Psoas muscle (tissue), 7 donors: ENCODE measurements at regions not wholly inside any gene's neighbourhood (a gene's known extent, or its start where the extent isn't known, plus 50 kb on each side); places are given as distances from the start of the nearest gene placed in this dataset.
"Not testable (repeated sequence)": the region's sequence is repeated elsewhere in the genome, so short reads cannot be mapped to it uniquely, and the experiment has no call there.

Experiments used
- ATAC-seq, 4 donors: fragments of 200-7000 bp; cut with Tn5 transposase; one replicate each; pipeline ENCODE4 v1.9.1; 2020; ENCODE audit warnings: moderate library complexity in 3 of 4, mild to moderate bottlenecking in 2 of 4
- DNase-seq, 2 donors: peaks; one replicate each; pipeline ENCODE4 v3.0.0-alpha.2; 2020
- H3K27ac ChIP-seq: fragments of 200-600 bp; one replicate; pipeline ENCODE4 v1.8.0; 2022
- H3K27me3 ChIP-seq, 3 donors: fragments of 200-600 bp in 1 of 3; one replicate each; pipeline versions ENCODE4 v1.6.1 to v1.8.0; 2013 to 2022; ENCODE audit warnings: low read length in 2 of 3, mild to moderate bottlenecking in 2 of 3, moderate library complexity in 1 of 3; ENCODE audit not compliant: insufficient read depth in 3 of 3
- H3K36me3 ChIP-seq, 2 donors: fragments of 200-600 bp in 1 of 2; one replicate each; pipeline versions ENCODE4 v1.6.1 to v1.8.0; 2013 to 2022; ENCODE audit warnings: low read depth in 1 of 2, mild to moderate bottlenecking in 1 of 2, moderate library complexity in 1 of 2; ENCODE audit not compliant: insufficient read depth in 1 of 2
- H3K4me1 ChIP-seq: fragments of 200-600 bp; one replicate; pipeline ENCODE4 v1.8.0; 2022
- H3K4me3 ChIP-seq: fragments of 200-600 bp; one replicate; pipeline ENCODE4 v1.8.0; 2022; ENCODE audit warnings: mild to moderate bottlenecking
- H3K9me3 ChIP-seq: fragments of 200-600 bp; one replicate; pipeline ENCODE4 v1.8.0; 2022
- WGBS, 3 donors: extraction: QIAGEN DNeasy Blood & Tissue Kit; methylation state at CpG; one replicate each; pipeline versions ENCODE4 v1.1.6 to v1.1.7; 2013; 5-methylcytosine and 5-hydroxymethylcytosine counted together
- intact Hi-C, 2 donors: fragments of 100-400 bp; cut with DNase I; formaldehyde crosslinking; loops; one replicate each; pipeline versions ENCODE4 v1.11.0 to v1.14.2; 2022
- TF ChIP-seq, protein P1 (sequence below): fragments of 200-600 bp; IDR thresholded peaks from one replicate; pipeline ENCODE4 v1.8.0; 2022; ENCODE audit warnings: antibody characterized with exemption
- donor health status: healthy with polysubstance abuse.
- donor health status: DM: no; HTN: no; CAD: no; lungs with moderate emphysema.
- donor health status: Bipolar disorder and iron deficiency.
- donor health status: healthy.
- donor health status: DM: yes; HTN: yes; CAD: no.
- donor health status: DM: no; HTN: no; CAD: no.
- donor health status: DM: yes; HTN: yes; CAD: no.

DNA sequence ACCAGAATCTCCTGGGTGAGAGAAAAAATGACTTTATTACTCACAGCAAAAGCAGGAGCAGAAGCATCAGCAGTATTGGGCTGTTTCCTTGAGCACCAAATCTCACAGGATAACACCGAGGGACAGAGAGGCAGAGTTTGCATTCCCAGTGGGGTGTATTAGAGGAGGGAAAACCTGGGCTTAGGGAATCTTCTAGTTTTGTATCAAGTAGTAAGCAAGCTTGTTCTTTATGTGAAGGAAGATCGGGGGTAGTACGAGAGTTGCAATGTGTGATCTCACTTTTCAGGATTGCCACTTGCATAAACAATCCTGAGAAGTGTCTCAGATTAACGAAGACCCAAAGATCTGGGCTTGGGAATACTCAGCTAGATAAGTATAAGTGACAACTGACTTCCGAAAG is 1163.0 kb downstream of the TAF11L14 start:
- ATAC-seq, result no peak

DNA sequence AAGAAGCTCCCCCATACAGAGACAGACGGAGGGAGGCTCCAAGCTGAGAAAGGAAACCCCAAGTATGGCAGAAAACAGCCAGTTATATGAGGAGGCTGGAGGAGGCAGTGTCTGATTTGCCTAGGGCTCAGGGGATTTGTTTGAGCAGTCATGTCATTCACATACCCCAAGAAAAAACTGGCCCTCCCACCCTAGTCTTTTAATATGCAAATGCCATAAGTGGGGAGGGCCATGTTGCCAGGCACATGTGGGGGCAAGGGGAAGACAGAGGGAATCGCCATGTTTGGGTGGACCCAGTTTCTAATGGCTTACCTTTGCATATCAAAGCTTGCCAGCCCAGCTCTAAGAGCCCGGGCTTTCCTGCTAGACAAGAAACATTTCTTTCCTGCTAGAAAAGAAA is 1163.8 kb downstream of the TAF11L14 start:
- DNase-seq (no peak), ATAC-seq (no peak)
- WGBS, 3 donors, result 40 to 49% (median 45%) methylated on average over 3 of the region's 3 CpGs
- H3K27ac ChIP-seq, result no peak overlapping the region
- no peaks in the 10 kb centered on the region for H3K9me3 ChIP-seq
- no peaks in the 10 kb centered on the region for H3K4me1 ChIP-seq
- no peaks in the 10 kb centered on the region for H3K36me3 ChIP-seq
- TF ChIP-seq, protein P1, sequence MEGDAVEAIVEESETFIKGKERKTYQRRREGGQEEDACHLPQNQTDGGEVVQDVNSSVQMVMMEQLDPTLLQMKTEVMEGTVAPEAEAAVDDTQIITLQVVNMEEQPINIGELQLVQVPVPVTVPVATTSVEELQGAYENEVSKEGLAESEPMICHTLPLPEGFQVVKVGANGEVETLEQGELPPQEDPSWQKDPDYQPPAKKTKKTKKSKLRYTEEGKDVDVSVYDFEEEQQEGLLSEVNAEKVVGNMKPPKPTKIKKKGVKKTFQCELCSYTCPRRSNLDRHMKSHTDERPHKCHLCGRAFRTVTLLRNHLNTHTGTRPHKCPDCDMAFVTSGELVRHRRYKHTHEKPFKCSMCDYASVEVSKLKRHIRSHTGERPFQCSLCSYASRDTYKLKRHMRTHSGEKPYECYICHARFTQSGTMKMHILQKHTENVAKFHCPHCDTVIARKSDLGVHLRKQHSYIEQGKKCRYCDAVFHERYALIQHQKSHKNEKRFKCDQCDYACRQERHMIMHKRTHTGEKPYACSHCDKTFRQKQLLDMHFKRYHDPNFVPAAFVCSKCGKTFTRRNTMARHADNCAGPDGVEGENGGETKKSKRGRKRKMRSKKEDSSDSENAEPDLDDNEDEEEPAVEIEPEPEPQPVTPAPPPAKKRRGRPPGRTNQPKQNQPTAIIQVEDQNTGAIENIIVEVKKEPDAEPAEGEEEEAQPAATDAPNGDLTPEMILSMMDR, result no peak
- intact Hi-C loops, result no loop called here
- H3K27me3 ChIP-seq, result no peaks in the 10 kb centered on the region
- no peak overlapping the region for H3K4me3 ChIP-seq

More for the DNA sequence above, 1163.0 kb downstream of the TAF11L14 start:
- H3K27ac ChIP-seq, result no peak overlapping the region
- H3K9me3 ChIP-seq, result no peaks in the 10 kb centered on the region
- intact Hi-C loops, result no loop called here
- H3K4me1 ChIP-seq, result no peaks in the 10 kb centered on the region
- WGBS, 3 donors, result 53 to 55% (median 54%) methylated on average over 5 of the region's 5 CpGs
- TF ChIP-seq, protein P1, result no peak
- no peak for DNase-seq
- H3K27me3 ChIP-seq, result no peaks in the 10 kb centered on the region
- H3K4me3 ChIP-seq, result no peak overlapping the region
- no peaks in the 10 kb centered on the region for H3K36me3 ChIP-seq

DNA sequence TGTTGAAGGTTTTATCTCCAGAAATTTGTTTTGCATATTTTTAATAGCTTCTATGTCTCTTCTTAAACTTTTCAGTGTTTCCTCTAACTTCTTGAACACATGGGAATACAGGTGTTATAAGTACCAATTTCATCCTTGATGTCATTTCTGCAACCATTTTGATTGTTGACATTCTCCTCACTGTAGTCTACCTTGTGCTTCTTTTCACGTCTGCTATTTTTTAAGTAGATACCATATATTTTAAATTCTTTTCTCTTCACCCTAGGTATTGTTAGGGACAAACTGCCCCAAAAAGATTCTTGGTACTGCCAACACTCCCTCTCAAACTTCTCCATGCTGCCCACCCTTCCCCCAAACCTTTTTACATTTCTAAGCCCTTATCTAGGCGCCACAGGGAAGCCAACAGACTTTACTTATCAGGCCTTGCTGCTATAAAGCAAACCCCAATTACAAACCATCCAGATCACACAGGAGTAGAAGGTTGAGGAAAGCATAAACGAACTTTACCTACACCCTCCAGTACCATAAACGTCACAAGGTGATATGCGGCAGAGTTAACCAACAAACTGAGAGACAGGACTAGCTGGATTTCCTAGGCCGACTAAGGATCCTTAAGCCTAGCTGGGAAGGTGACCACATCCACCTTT is 1165.3 kb downstream of the TAF11L14 start:
- H3K36me3 ChIP-seq, result no peaks in the 10 kb centered on the region
- no peak overlapping the region for H3K27ac ChIP-seq
- H3K9me3 ChIP-seq, result no peaks in the 10 kb centered on the region
- 66 to 72% (median 67%) methylated on average over 6 of the region's 6 CpGs for WGBS, 3 donors
- H3K4me1 ChIP-seq, result no peaks in the 10 kb centered on the region
- DNase-seq (no peak), ATAC-seq (no peak)
- no peaks in the 10 kb centered on the region for H3K27me3 ChIP-seq
- TF ChIP-seq, protein P1, result no peak
- no peak overlapping the region for H3K4me3 ChIP-seq
- intact Hi-C loops, result no loop called here

DNA sequence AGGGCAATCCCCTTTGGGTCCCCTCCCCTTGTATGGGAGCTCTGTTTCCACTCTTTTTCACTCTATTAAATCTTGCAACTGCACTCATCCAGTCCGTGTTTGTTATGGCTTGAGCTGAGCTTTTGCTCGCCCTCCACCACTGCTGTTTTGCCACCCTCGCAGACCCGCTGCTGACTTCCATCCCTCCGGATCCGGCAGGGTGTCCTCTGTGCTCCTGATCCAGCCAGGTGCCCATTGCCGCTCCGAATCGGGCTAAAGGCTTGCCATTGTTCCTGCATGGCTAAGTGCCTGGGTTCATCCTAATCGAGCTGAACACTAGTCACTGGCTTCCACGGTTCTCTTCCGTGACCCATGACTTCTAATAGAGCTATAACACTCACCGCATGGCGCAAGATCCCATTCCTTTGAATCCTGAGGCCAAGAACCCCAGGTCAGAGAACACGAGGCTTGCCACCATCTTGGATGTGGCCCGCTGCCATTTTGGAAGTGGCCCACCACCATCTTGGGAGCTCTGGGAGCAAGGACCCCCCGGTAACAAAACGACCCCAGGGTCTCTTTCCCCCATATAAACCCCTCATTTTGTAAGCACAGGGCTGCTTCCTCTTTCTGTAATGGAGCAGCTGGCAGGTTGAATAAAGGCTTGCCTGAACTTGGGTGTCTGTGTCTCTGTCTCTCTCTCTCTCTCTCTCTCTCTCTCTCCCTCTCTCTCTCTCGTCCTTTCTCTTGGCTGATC is 1166.2 kb downstream of the TAF11L14 start:
- intact Hi-C loops, result no loop called here
- Histone ChIP-seq H3K9me3 (no peaks in the 10 kb centered on the region), H3K27ac (no peak overlapping the region), H3K4me1 (no peaks in the 10 kb centered on the region), H3K4me3 (no peak overlapping the region), H3K36me3 (no peaks in the 10 kb centered on the region), H3K27me3 (no peaks in the 10 kb centered on the region)
- WGBS, 3 donors, result 86 to 90% (median 86%) methylated on average over 19 of the region's 19 CpGs
- ATAC-seq (no peak), DNase-seq (no peak)
- TF ChIP-seq, protein P1, result no peak

DNA sequence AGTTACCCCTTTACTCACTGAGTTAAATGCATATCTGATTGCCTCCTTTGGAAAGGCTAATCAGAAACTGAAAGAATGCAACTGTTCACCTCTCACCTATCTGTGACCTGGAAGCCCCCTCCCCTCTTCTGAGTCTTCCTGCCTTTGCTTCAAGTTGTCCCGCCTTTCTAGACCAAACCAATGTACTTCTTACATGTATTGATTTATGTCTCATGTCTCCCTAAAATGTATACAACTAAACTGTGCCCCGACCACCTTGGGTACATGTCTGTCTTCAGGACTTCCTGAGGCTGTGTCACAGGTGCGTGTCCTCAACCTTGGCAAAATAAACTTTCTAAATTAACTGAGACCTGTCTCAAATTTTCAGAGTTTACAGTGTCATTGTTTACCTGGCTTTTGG is 1167.2 kb downstream of the TAF11L14 start:
- H3K4me3 ChIP-seq, H3K27ac ChIP-seq, ATAC-seq, DNase-seq, H3K4me1 ChIP-seq, H3K36me3 ChIP-seq, H3K27me3 ChIP-seq, H3K9me3 ChIP-seq, intact Hi-C loops: not testable (repeated sequence)
- WGBS, 3 donors, result 68 to 76% (median 75%) methylated on average over 3 of the region's 3 CpGs
